DMS79 treated with DMSO at 0.1 percent for 48 hours (cell line): ENCODE measurements at regions not wholly inside any gene's neighbourhood (a gene's known extent, or its start where the extent isn't known, plus 50 kb on each side); places are given as distances from the start of the nearest gene placed in this dataset.

Experiments
- DNase-seq: peaks from one replicate; lab custom pipeline; 2025; lab: John Stamatoyannopoulos, UW

DNA sequence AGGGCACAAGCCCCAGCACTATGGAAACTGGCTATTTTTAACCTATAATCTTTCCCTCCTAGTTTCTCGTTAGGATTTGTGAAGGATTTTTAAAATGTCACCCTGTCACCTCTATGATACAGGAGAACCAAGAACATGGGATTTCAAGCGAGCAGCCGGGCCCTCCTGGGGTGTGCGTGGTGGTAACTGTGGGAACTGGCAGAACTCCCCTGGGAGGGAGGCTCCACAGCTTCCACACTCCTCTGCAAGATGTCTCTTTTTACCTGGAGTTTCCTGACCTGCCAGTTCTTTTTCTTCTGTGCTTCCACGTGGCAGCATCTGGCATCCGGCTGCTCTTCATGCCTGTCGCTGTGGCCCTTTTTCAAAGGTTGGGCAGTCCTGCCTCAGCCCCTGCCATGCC, 386.3 kb upstream of the MYT1L start:
- DNase-seq = no peak

DNA sequence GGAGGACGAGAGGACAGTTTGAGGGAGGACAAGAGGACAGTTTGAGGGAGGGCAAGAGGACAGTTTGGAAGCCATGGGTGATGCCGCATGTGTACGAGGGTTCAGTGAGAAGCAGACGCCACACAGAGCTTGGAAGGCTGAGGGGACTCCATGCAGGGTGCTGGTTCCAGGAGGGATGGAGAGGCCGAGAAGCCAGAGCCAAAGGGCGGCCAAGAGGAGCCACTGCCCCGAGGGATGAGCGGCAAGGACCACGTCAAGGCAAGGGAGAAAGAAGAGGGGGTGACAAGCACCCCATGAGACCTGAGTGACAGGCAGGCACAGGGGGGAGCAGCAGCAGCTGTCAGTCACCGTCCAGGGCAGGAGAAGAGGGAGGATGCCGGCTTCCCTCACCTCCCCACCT, 385.7 kb upstream of the MYT1L start:
- DNase-seq = no peak

- no peak for DNase-seq
Measured at GRCh38 chr2:2715036-2715818, 384.2 kb upstream of the MYT1L start.

DNA sequence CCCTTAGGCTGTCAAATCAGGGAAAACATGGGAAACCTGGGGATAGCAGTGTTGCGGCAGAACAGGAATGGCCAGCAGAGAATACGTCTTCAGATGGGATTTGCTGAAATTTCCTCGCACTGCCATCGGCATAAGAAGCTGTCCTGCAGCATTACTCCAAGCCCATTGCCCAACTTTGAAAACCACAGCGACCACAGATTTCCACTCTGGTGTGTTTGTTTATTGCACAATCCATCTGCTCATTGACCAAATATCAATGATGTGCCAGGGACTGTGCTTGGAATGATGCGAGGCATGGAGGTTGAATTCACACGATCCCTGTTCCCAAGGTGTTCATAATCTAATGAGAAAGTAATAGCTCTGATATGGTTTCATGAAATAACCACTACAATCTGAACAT, 383.3 kb upstream of the MYT1L start:
- DNase-seq = no peak

DNA sequence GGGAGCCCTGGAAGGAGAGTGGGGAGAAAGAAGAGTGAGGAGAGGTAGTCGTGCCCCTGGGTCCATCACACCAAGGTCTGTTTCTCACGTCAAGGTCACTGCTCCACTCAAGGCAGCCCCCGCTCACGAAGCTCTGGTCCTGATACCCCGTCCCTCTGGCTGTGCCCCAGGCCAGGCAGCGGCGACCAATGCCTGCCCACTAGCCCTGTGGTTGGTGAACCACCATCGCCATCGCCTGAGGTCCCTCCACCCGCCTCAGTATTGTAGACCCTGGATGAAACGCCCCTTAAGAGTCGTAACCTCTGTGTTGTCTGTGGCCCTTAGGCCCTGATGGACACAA, 378.3 kb upstream of the MYT1L start:
- DNase-seq = no peak

- peak; percentile 52 for DNase-seq
Measured at GRCh38 chr2:2708575-2709430, 377.7 kb upstream of the MYT1L start.

DNA sequence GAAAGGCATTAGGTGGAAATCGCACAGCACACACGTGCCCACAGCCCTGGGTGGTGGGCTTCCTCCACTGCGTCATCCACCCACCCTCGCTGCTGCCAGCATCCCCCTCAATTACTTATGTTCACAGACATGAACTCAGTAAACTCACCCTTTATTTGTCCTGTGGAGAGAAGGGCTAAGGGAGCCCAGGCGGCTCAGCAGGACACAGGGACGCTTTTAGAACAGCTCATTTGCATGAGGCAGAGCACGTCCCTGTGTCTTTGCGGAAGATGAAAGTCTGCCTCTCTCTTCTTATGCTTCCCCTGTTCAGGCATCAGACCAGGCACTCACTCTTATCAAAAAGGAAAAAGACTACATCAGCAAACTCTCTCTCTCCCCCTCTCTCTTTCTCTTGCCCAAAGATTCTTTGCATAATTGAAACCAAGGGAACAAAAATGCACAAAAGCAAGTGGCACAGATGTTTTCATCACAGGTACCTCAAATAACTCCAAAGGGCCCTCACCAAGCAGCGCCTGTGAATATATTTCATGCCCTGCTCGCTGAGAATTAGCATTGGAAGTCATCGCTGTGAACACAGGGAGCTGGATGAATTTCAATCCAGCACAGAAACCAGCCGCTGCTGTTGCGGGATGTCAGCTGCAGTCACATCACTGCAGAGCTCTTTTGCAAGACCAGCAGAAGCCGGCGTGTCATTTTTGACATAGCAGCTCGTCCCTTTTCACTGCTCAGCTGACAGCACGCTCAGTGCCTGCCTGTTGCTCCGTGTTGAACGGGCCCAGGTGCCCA, 376.3 kb upstream of the MYT1L start:
- DNase-seq = peak; percentile 76

GRCh38 chr2:2706306-2706705, 375.2 kb upstream of the MYT1L start:
- no peak for DNase-seq

DNA sequence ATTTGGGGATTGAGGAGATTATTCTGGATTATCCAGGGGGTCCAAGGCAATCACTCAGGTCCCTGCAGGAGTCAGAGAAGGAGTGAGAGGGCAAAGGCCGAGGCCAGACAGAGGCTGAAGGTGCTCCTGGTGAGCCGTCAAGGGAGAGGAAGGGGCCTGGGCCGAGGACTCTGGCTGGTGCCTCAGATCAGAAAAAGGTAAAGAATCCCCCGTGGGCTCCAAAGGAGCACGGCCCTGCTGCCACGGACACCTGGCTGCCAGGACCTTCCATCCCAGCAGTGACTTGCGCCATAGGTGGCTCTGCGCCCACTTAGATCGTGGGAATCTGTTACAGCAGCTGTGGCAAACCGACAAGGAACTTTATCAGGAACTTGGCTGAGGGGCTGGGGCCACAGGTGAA, 374.8 kb upstream of the MYT1L start:
- DNase-seq = no peak

DNA sequence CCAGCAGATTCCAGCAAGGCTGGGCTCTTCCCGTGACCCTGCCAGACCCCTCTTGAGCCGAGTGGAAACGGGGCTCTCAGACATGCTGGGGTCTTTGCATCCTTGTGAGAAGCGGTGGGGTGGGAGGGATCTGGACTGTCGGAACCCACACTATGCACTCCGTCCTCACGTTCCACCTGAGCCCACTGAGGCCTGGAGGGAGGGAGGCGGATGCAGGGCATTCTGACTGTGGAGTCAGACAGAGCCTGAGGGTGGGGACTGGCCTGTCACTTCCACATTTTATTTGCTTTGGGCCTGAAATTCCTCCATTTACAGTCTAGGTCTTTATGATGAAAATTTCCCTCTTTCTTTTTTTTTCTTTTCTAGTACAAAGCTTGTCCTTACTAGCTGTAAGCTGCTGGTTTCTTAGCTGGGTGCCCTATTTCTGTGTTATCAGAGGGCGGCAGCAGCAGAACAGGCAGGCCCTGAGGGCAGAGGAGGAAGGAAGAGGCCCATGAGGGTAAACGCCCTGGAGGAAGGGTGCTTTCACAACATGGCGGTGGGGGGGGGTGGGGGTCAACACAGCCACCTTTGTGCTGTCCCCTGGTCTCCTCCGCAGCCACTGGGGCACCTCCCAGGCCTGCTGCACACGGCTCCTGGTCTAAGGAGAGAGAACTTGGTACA, 373.5 kb upstream of the MYT1L start:
- DNase-seq = no peak

DNA sequence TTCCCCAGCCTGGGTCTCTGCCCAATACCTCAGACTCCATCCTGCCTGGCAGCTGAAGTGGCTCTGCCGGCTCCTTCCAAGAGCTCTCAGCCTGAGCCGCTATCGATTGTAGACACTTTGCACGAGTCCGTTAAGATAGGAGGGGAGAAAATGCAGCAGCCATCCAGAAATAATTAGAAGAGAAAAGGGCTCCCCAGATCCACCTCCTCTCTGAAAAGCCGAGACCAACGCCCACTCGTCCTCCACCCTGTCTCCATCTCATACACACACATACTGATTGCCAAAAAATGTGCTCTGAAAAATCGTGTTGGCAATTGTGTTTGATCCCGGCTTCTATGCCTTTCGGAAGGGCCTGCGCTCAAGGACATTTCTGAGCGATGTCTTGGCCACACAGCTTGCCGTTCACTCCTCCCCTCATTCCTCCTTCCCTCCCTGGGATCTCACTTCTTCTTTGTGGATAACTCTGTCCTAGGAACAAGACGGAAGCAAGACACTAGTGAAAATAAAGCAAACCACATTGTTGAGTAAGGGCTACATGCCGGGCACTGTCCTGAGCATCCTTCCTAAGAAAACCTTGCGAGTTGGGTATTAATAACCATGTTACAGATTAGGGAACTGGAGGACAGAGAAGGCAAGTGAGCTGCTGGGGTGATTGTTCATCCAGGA, 372.8 kb upstream of the MYT1L start:
- DNase-seq = peak; percentile 94

DNA sequence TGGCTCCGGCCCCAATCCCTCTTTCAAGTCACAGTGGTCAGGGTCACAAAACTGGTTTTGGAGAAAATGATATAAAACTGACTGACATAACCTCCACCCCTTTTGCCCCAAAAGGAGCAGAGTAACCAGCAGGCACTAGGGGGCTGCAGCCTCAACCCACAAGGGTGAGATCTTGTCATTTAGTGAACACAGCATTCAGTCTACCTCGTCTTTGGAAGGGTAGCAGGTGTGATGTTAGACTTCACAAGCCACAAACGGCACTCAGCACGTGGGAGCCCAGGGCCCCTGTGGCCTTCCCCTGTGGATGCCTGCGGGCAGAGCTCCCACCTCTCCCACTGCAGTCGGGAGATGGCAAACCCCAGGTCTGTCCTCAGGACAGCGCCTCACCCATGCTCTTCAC, 372.1 kb upstream of the MYT1L start:
- peak; percentile 65 for DNase-seq

GRCh38 chr2:2702385-2702784, 371.3 kb upstream of the MYT1L start:
- no peak for DNase-seq

DNA sequence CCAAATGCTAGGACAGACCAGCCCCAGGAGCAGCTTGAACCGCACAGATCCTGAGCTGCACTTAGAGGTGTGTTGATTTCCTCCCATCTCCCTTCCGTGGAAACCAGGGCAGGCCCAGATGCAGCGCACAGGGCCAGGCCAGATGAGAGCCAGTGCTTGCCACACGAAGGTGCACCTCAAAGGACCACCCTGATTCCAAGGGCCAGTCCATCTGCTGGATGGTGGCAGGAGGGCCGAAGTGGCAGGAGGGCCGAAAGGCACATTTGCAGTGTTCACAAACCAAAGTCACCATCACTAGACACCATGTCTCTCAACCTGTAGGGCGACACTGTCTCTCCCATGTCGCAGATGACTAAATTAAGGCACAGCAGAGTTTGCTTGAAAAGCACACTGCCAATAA, 370.7 kb upstream of the MYT1L start:
- DNase-seq = no peak

GRCh38 chr2:2701176-2701781, 370.2 kb upstream of the MYT1L start:
- DNase-seq = no peak

DNA sequence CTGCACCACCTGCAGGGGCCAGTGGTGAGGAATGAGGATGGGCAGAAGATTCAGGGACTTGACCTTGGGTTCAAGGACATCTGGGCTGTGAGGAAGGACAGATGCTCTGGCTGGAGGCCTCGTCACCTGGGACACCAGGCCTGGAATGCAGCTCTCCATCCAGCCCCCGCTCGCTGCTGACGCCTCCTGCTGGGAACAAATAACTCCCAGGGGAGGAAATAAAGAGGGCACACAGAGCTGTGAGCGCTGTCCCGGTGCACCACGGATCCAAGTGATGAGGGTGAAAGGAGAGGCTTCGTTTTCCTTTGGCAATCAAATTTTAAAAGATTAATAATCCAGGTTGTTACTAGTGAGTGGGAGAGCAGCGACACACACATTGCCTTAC, 368.0 kb upstream of the MYT1L start:
- DNase-seq = no peak

- no peak for DNase-seq
Measured at GRCh38 chr2:2698182-2699120, 367.4 kb upstream of the MYT1L start.

- DNase-seq = no peak
Measured at GRCh38 chr2:2696733-2697455, 365.8 kb upstream of the MYT1L start.

DNA sequence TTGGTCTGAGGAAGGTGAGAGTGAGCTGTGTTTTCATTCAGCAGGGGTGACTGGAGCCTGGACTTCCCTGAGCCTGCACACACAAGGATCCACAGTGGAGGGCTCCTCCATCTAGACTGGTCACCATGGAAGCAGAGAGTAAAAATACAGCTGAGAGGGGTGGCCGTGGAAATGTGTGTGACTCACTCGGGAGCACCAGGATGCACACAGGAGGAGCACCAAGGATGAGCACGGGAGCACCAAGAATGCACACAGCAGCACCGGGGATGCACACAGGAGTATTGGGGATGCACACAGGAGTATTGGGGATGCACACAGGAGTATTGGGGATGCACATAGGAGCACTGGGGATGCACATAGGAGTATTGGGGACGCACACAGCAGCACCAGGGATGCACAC, 365.2 kb upstream of the MYT1L start:
- no peak for DNase-seq
